ENCODE measurements at regions not wholly inside any gene's neighbourhood (a gene's known extent, or its start where the extent isn't known, plus 50 kb on each side); places are given as distances from the start of the nearest gene placed in this dataset.

GRCh38 chr18:6653880-6654279 lies 75.6 kb upstream of the ARHGAP28 start:
- no peak for DNase-seq (ENCODE audit: extremely low spot score, unreplicated experiment)
- no peaks in the 10 kb centered on the region for H3K36me3 Mint-ChIP-seq (ENCODE audit: unreplicated experiment)
- H3K4me1 Mint-ChIP-seq (ENCODE audit: unreplicated experiment) = no peaks in the 10 kb centered on the region
- H3K4me3 Mint-ChIP-seq (ENCODE audit: unreplicated experiment) = no peak overlapping the region
- peaks cover 54% of the 10 kb centered on the region for H3K27me3 Mint-ChIP-seq (ENCODE audit: unreplicated experiment)
- TF ChIP-seq, protein P1, sequence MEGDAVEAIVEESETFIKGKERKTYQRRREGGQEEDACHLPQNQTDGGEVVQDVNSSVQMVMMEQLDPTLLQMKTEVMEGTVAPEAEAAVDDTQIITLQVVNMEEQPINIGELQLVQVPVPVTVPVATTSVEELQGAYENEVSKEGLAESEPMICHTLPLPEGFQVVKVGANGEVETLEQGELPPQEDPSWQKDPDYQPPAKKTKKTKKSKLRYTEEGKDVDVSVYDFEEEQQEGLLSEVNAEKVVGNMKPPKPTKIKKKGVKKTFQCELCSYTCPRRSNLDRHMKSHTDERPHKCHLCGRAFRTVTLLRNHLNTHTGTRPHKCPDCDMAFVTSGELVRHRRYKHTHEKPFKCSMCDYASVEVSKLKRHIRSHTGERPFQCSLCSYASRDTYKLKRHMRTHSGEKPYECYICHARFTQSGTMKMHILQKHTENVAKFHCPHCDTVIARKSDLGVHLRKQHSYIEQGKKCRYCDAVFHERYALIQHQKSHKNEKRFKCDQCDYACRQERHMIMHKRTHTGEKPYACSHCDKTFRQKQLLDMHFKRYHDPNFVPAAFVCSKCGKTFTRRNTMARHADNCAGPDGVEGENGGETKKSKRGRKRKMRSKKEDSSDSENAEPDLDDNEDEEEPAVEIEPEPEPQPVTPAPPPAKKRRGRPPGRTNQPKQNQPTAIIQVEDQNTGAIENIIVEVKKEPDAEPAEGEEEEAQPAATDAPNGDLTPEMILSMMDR (IDR thresholded peaks at IDR 0.05) = no peak
- no peaks in the 10 kb centered on the region for H3K9me3 Mint-ChIP-seq (ENCODE audit: unreplicated experiment)
- no peak overlapping the region for H3K27ac Mint-ChIP-seq (ENCODE audit: unreplicated experiment)

DNA sequence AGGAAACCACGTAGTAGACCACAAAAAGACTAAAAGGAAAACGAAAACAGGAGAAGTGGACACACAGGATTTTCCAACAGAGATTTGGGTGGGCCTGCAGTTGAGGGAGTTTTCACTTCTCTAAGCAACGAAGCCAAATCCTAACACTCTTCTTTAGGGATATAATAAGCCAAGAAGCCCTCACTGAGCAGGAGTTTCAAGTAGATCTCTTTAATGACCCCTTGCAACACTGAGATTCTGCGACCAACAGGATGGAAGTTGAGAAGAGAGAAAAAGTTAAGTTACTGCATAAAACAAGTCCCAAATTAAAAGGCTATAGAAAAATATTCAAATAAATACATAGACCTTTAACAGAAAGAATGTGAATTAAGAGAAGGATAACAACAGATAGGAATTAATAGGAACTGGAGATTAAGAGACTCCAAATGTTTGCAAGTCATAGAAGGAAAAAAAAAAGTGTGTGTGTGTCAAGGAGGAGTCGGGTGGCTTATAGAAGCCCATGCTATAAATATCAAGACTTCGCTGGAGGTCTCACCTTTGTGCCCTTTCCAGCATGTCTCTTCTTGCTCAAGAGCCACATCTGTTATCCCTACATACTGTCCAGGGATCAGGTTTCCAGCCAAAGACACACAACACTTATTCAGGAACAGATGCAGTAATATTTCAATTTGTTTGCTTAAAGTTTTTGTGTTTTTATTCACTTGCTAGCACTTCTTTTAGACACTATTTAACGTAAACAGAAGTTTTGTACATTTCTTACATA lies 69.4 kb upstream of the ARHGAP28 start:
- H3K36me3 Mint-ChIP-seq (ENCODE audit: unreplicated experiment) = no peaks in the 10 kb centered on the region
- H3K4me3 Mint-ChIP-seq (ENCODE audit: unreplicated experiment) = no peak overlapping the region
- no peak overlapping the region for H3K27ac Mint-ChIP-seq (ENCODE audit: unreplicated experiment)
- H3K4me1 Mint-ChIP-seq (ENCODE audit: unreplicated experiment) = peaks cover 9% of the 10 kb centered on the region
- peaks cover 38% of the 10 kb centered on the region for H3K27me3 Mint-ChIP-seq (ENCODE audit: unreplicated experiment)
- H3K9me3 Mint-ChIP-seq (ENCODE audit: unreplicated experiment) = no peaks in the 10 kb centered on the region
- TF ChIP-seq, protein P1 (IDR thresholded peaks at IDR 0.05) = no peak
- no peak for DNase-seq (ENCODE audit: extremely low spot score, unreplicated experiment)

GRCh38 chr18:6661692-6662415 lies 67.7 kb upstream of the ARHGAP28 start:
- TF ChIP-seq, protein P1 (IDR thresholded peaks at IDR 0.05) = no peak
- peaks cover 29% of the 10 kb centered on the region for H3K27me3 Mint-ChIP-seq (ENCODE audit: unreplicated experiment)
- no peaks in the 10 kb centered on the region for H3K36me3 Mint-ChIP-seq (ENCODE audit: unreplicated experiment)
- no peak for DNase-seq (ENCODE audit: extremely low spot score, unreplicated experiment)
- H3K27ac Mint-ChIP-seq (ENCODE audit: unreplicated experiment) = no peak overlapping the region
- peaks cover 17% of the 10 kb centered on the region for H3K4me1 Mint-ChIP-seq (ENCODE audit: unreplicated experiment)
- no peaks in the 10 kb centered on the region for H3K9me3 Mint-ChIP-seq (ENCODE audit: unreplicated experiment)
- H3K4me3 Mint-ChIP-seq (ENCODE audit: unreplicated experiment) = no peak overlapping the region

DNA sequence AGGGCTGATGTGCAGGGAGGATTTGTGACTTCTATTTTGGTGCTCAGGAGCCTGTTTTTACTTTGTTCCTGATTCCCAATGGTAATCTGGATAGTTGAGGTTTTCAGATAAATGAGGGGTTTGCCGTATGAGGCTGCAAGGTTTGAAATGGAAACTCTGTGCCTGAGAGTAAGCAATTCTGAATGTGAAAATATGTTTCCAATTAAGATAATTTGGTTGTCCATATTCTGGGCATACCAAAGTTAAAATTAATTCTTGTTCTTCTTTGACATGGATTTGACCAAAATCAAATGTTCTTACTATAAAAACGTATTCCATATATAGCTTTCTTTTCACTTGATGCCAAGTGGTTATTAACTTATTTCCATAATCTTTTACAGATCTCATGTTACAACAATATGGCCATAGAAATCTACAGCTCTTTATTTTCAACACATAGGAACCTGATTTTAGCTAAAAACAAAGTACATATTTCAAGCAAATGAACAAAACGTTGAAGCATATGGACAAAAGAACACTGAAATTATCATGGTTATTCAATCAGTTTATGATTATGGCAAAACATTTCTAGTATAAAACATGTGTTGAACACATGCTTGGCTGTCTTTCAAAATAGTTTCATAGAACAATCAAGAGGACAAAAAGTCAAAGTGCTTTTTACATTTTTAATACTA lies 63.4 kb upstream of the ARHGAP28 start:
- no peaks in the 10 kb centered on the region for H3K9me3 Mint-ChIP-seq (ENCODE audit: unreplicated experiment)
- no peak overlapping the region for H3K27ac Mint-ChIP-seq (ENCODE audit: unreplicated experiment)

More for the DNA sequence above, 63.4 kb upstream of the ARHGAP28 start:
- DNase-seq (ENCODE audit: extremely low spot score, unreplicated experiment) = no peak
- H3K36me3 Mint-ChIP-seq (ENCODE audit: unreplicated experiment) = no peaks in the 10 kb centered on the region
- H3K4me1 Mint-ChIP-seq (ENCODE audit: unreplicated experiment) = peaks cover 10% of the 10 kb centered on the region
- peaks cover 35% of the 10 kb centered on the region for H3K27me3 Mint-ChIP-seq (ENCODE audit: unreplicated experiment)
- TF ChIP-seq, protein P1 (IDR thresholded peaks at IDR 0.05) = no peak
- no peak overlapping the region for H3K4me3 Mint-ChIP-seq (ENCODE audit: unreplicated experiment)
